ENCODE measurements at regions not wholly inside any gene's neighbourhood (a gene's known extent, or its start where the extent isn't known, plus 50 kb on each side); places are given as distances from the start of the nearest gene placed in this dataset.
"Not testable (repeated sequence)": the region's sequence is repeated elsewhere in the genome, so short reads cannot be mapped to it uniquely, and the experiment has no call there.

- DNase-seq, result no peak
These were observed 62.3 kb upstream of the HIVEP3 start for GRCh38 chr1:41980827-41981653.

- no peak for DNase-seq
These were observed 60.3 kb upstream of the HIVEP3 start for GRCh38 chr1:41978986-41979385.

GRCh38 chr1:41977326-41977725, 58.6 kb upstream of the HIVEP3 start:
- peak; percentile 100 for DNase-seq

GRCh38 chr1:41976671-41977070, 57.9 kb upstream of the HIVEP3 start:
- no peak for DNase-seq

- DNase-seq, result no peak
These were observed 57.3 kb upstream of the HIVEP3 start for GRCh38 chr1:41975850-41976569.

GRCh38 chr1:41975121-41975520, 56.4 kb upstream of the HIVEP3 start:
- no peak for DNase-seq

GRCh38 chr1:41968557-41968956, 49.8 kb upstream of the HIVEP3 start:
- not testable (repeated sequence) for DNase-seq
